ENCODE measurements at regions not wholly inside any gene's neighbourhood (a gene's known extent, or its start where the extent isn't known, plus 50 kb on each side); places are given as distances from the start of the nearest gene placed in this dataset.

GRCh38 chr12:20264026-20264425 is 104.3 kb upstream of the PDE3A start:
- TF ChIP-seq CTCF (IDR thresholded peaks at IDR 0.05) (no peak), POLR2A (IDR thresholded peaks at IDR 0.05) (no peak), POLR2AphosphoS5 (IDR thresholded peaks at IDR 0.05; ENCODE audit: insufficient read depth in 1 of 2, low read depth in 1 of 2) (no peak)
